ENCODE measurements at regions not wholly inside any gene's neighbourhood (a gene's known extent, or its start where the extent isn't known, plus 50 kb on each side); places are given as distances from the start of the nearest gene placed in this dataset.

DNA sequence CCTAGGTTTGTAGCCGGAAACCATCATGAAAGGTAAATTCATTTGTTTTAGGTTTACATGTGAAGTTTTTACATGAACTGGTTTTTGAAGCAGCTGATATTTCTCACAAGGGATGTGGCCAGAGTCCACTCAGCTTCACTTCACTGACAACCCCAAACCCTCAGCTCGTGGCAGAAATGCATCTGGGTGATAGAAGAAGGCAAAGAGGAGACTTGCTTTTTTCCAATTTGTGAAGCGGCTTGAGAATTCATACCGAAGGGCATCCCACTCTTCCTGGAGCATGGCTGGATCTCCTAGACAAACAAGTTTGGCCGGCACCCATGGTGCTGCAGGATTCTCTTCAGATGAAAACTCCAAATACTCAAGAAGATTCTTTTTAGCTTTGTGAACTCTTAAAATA, 392.8 kb upstream of the CNR1 start:
- Mint-ChIP-seq H3K27ac (no peak overlapping the region), H3K4me1 (peaks cover 3% of the 10 kb centered on the region), H3K27me3 (no peaks in the 10 kb centered on the region), H3K4me3 (no peak overlapping the region), H3K36me3 (ENCODE audit: low read depth) (no peaks in the 10 kb centered on the region)
- DNase-seq (no peak), ATAC-seq (no peak)
- no peaks in the 10 kb centered on the region for H3K9me3 ChIP-seq (ENCODE audit: control insufficient read depth, low read length, poor library complexity, severe bottlenecking)

DNA sequence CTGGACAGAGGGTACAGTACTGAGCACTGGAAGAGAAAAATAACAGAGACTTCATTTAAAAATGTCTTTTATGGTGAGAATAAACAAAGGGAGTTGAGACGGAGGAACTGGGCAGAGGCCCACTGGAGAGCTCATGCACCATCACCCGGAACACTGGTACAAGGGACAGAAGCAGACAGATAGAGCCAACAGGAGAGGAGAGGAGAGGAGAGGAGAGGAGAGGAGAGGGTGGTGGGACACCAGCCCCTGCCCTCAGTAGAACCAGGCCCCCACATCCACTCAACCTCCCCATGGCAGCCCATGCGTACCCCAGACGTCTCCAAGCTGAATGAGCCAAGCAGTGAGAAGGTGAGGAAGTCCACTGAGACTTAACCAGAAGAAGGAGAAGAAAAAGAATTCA, 390.5 kb upstream of the CNR1 start:
- Mint-ChIP-seq H3K36me3 (ENCODE audit: low read depth) (no peaks in the 10 kb centered on the region), H3K27me3 (no peaks in the 10 kb centered on the region), H3K27ac (no peak overlapping the region), H3K4me3 (no peak overlapping the region), H3K4me1 (peaks cover 3% of the 10 kb centered on the region)
- no peaks in the 10 kb centered on the region for H3K9me3 ChIP-seq (ENCODE audit: control insufficient read depth, low read length, poor library complexity, severe bottlenecking)
- no peak for DNase-seq
- no peak for ATAC-seq

DNA sequence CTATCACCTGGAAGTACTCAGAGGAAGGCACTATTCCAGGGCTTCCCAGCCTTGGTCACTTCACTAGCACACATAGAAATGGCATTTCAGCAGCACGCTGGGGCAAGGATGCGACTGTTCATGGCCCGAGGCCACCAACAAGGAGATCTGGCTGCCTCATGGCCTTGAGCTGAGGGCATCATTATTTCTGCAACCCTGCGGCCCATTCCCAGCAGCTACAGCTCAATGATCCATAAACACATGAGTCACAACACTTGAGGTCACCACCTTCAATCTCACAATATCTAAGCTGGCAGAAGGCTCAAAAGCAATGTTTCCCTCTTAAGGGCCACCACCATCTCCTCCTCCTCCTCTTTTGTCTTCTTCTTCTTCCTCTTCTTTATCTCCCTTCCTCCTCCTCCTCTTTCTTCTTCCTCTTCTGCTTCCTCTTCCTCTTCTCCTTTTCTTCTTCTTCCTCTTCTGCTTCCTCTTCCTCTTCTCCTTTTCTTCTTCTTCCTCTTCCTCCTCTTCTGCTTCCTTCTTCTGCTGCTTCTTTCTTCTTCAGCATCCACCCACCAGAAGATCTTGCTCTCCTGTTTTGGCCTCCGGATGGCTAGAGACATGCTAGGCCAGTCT, 382.9 kb upstream of the CNR1 start:
- Mint-ChIP-seq H3K27ac (no peak overlapping the region), H3K4me3 (no peak overlapping the region), H3K4me1 (no peaks in the 10 kb centered on the region), H3K36me3 (ENCODE audit: low read depth) (no peaks in the 10 kb centered on the region), H3K27me3 (no peaks in the 10 kb centered on the region)
- no peak for DNase-seq
- no peak for ATAC-seq
- H3K9me3 ChIP-seq (ENCODE audit: control insufficient read depth, low read length, poor library complexity, severe bottlenecking), result no peaks in the 10 kb centered on the region

DNA sequence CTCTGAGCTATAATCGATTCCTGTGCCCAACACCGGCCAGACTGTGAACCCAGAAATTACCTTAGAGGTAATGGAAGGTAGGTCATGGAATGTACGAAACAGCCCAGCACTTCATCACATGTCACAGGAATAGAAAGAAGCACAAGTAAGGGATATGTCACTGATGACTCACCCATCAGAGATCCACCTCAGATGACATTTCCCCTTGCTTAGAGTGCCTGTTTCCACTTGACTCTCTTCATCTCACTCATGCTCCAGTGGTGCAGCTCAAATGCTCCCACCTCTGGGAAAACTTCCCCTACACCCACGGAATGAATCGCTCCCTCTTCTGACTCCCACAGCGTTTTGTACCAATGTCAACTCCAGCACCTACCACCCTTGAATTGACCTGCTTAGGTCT, 381.6 kb upstream of the CNR1 start:
- H3K27me3 Mint-ChIP-seq, result no peaks in the 10 kb centered on the region
- no peaks in the 10 kb centered on the region for H3K4me1 Mint-ChIP-seq
- DNase-seq (no peak), ATAC-seq (no peak)
- no peak overlapping the region for H3K4me3 Mint-ChIP-seq
- no peaks in the 10 kb centered on the region for H3K36me3 Mint-ChIP-seq (ENCODE audit: low read depth)
- H3K9me3 ChIP-seq (ENCODE audit: control insufficient read depth, low read length, poor library complexity, severe bottlenecking), result no peaks in the 10 kb centered on the region
- H3K27ac Mint-ChIP-seq, result no peak overlapping the region

DNA sequence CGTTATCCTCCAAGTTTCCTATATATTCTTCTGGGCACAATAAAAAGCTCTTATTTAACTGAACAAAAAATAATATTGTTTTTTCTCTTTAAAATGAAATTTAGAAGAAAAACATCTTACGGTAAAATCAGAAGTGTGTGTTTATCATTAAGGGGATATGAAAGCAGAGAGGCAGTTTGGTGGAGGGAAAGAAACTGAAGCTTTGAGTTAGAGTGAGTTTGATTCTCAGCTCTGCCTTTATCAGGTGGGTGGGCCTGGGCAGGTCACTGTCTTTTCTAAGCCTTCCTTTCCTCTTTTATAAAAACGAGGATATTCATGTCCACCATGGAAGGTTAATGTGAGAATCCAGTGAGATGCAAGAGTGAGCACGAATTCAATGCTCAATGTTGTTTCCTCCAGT, 379.8 kb upstream of the CNR1 start:
- no peaks in the 10 kb centered on the region for H3K36me3 Mint-ChIP-seq (ENCODE audit: low read depth)
- H3K9me3 ChIP-seq (ENCODE audit: control insufficient read depth, low read length, poor library complexity, severe bottlenecking), result no peaks in the 10 kb centered on the region
- H3K4me3 Mint-ChIP-seq, result no peak overlapping the region
- DNase-seq (no peak), ATAC-seq (no peak)
- H3K27me3 Mint-ChIP-seq, result no peaks in the 10 kb centered on the region
- no peaks in the 10 kb centered on the region for H3K4me1 Mint-ChIP-seq
- H3K27ac Mint-ChIP-seq, result no peak overlapping the region

DNA sequence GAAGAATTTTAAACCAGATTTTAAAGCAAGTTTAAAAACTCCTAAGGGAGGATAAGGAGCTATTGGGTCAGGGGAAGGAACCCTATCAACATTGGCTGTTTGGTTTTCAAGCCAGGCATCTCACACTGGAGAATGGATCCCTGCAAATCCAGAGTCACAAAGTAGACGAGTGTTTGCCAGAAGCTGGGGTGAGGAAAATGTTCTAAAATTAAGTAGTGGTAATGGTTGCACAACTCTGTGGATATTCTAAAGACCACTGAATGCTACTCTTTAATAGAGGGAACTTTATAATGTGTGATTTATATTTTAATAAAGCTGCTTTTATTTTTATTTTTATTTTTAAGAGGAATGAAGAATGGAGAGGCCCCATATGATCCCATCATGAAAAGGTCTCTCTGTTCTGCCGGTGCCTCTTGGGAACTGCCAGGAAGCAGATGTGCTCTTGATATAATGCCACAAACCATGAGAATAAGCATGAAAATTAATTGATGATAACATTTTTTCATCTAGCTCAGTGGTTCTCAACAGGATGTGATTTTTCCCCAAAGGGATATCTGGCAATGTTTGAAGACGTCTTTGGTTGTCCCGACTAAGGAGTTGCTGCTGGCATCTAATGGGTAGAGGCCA, 379.0 kb upstream of the CNR1 start:
- Mint-ChIP-seq H3K36me3 (ENCODE audit: low read depth) (no peaks in the 10 kb centered on the region), H3K27me3 (no peaks in the 10 kb centered on the region), H3K4me1 (no peaks in the 10 kb centered on the region), H3K4me3 (no peak overlapping the region), H3K27ac (no peak overlapping the region)
- DNase-seq (no peak), ATAC-seq (no peak)
- H3K9me3 ChIP-seq (ENCODE audit: control insufficient read depth, low read length, poor library complexity, severe bottlenecking), result no peaks in the 10 kb centered on the region

DNA sequence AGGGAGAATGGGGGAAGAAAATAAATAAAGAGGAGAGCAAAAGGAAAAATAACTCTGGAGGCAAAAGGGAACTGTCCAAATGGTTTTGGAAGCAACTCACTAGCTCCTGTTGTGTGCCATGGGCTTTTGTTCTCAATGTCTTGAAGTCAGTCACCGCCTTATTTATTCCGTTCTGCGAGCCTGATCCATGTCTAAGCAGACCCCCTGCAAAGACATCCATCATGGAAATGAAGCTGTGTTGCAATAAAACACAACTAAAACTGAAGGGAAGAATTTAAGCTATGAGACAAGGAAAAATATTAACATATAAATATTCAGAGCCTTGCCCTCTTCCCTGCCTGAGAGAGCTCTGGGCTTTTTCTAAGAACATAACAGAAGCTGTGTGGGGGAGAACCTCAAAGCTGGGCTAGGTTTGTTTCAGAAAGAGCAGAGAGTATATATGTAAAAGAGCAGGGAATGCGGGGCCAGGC, 373.2 kb upstream of the CNR1 start:
- H3K4me3 Mint-ChIP-seq, result no peak overlapping the region
- no peaks in the 10 kb centered on the region for H3K36me3 Mint-ChIP-seq (ENCODE audit: low read depth)
- H3K4me1 Mint-ChIP-seq, result peaks cover 2% of the 10 kb centered on the region
- H3K27ac Mint-ChIP-seq, result no peak overlapping the region
- no peak for ATAC-seq
- peaks cover 42% of the 10 kb centered on the region for H3K27me3 Mint-ChIP-seq
- H3K9me3 ChIP-seq (ENCODE audit: control insufficient read depth, low read length, poor library complexity, severe bottlenecking), result no peaks in the 10 kb centered on the region
- no peak for DNase-seq

DNA sequence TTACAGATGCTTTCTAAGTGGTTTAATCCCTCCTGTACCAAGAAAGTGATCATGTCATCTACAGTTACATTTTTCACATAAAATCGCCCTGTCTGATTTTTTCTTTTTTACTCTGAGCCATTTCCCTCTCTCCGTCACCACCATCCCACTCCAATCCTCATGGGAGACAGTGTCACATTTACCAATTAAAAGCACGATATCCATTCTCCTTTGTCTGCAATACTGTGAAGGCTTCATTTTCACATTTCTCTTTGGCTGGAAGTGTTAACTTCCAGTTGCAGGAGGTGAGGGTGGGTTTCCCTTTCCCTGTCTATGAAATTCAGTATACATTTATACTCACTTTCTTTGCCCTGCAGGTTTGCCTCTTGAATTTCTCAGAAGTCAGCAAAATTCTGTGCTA, 372.7 kb upstream of the CNR1 start:
- H3K27me3 Mint-ChIP-seq, result peaks cover 42% of the 10 kb centered on the region
- H3K9me3 ChIP-seq (ENCODE audit: control insufficient read depth, low read length, poor library complexity, severe bottlenecking), result no peaks in the 10 kb centered on the region
- H3K36me3 Mint-ChIP-seq (ENCODE audit: low read depth), result no peaks in the 10 kb centered on the region
- DNase-seq (no peak), ATAC-seq (no peak)
- peaks cover 2% of the 10 kb centered on the region for H3K4me1 Mint-ChIP-seq
- no peak overlapping the region for H3K4me3 Mint-ChIP-seq
- no peak overlapping the region for H3K27ac Mint-ChIP-seq

DNA sequence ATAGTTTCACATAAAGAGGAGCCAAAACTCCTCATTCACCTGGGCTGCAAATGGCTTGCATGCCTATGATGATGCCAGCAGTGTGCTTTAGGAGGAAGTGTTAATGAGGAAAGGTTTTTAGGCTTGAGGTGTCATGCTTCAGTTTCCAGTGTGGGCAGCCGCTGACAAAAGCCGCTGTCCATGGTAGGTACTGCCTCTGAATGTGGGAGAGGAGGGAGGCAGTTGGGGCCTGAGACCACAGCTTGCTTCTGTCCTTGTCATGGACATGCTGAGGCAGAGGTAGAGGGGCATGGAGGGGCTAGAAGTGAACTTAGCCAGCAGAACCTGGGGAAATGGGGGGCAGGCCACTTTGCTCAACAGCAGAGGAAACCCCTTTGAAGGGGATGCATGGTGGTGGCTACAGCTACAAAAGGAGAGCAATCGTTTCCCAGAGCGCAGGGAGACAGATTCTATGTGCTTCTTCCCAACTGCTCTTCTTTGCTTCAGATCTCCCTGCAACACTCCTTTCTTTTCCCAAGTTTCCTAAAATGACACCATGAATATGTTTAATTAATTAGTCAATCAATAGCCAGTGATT, 372.1 kb upstream of the CNR1 start:
- H3K27me3 Mint-ChIP-seq, result peaks cover 44% of the 10 kb centered on the region
- H3K36me3 Mint-ChIP-seq (ENCODE audit: low read depth), result no peaks in the 10 kb centered on the region
- peaks cover 2% of the 10 kb centered on the region for H3K4me1 Mint-ChIP-seq
- no peak for ATAC-seq
- no peak for DNase-seq
- H3K4me3 Mint-ChIP-seq, result no peak overlapping the region
- no peak overlapping the region for H3K27ac Mint-ChIP-seq
- H3K9me3 ChIP-seq (ENCODE audit: control insufficient read depth, low read length, poor library complexity, severe bottlenecking), result no peaks in the 10 kb centered on the region

DNA sequence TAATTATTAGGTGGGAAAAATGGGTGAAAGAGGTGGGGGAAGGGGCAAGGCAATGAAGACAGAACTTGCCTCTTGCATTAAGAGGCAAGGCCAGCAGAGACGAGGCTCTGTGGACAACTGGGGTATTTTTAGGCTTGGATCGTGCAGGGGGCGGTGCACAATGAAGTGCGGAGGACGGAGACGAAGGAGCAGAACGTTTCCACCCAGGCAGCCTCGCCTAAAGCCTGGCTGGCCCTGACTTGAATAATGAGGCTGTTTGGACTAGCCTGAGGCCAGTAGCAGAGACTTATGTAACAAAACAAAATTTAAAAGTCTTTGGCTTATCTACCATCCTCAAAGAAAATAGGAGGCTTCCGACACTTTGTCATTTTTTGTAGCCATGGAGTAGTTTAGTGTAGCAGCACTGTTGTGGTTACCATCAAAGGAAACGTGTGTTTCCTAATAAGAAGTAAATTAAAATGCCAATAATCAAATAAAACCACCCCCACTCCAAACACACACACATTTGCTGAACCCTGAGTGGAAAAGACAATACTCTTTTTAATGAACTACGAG, 370.0 kb upstream of the CNR1 start:
- H3K4me1 Mint-ChIP-seq, result peaks cover 2% of the 10 kb centered on the region
- H3K4me3 Mint-ChIP-seq, result no peak overlapping the region
- peaks cover 60% of the 10 kb centered on the region for H3K27me3 Mint-ChIP-seq
- ATAC-seq (no peak), DNase-seq (no peak)
- no peak overlapping the region for H3K27ac Mint-ChIP-seq
- no peaks in the 10 kb centered on the region for H3K36me3 Mint-ChIP-seq (ENCODE audit: low read depth)
- H3K9me3 ChIP-seq (ENCODE audit: control insufficient read depth, low read length, poor library complexity, severe bottlenecking), result no peaks in the 10 kb centered on the region

DNA sequence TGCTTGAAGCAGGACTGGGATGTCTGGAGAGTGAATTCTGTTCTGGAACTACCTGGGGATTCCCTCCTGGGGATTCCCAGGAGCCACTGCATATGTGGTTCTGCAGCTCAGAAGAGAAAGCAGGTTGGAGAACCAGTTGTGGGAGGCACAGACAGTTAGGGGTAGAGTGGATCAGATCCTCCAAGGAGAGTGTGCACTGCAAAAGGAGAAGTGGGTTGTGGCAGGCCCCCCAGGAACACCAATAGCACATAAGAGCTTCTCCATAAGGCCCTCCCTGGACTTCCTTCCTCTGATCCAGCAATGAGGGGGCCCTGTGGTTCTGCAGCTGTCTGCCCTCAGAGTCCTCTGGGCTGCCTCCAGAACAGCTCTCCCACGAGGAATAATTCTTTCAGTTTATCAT, 369.2 kb upstream of the CNR1 start:
- Mint-ChIP-seq H3K4me3 (no peak overlapping the region), H3K36me3 (ENCODE audit: low read depth) (no peaks in the 10 kb centered on the region), H3K4me1 (peaks cover 2% of the 10 kb centered on the region), H3K27me3 (peaks cover 60% of the 10 kb centered on the region), H3K27ac (no peak overlapping the region)
- DNase-seq, result no peak
- H3K9me3 ChIP-seq (ENCODE audit: control insufficient read depth, low read length, poor library complexity, severe bottlenecking), result no peaks in the 10 kb centered on the region
- no peak for ATAC-seq

DNA sequence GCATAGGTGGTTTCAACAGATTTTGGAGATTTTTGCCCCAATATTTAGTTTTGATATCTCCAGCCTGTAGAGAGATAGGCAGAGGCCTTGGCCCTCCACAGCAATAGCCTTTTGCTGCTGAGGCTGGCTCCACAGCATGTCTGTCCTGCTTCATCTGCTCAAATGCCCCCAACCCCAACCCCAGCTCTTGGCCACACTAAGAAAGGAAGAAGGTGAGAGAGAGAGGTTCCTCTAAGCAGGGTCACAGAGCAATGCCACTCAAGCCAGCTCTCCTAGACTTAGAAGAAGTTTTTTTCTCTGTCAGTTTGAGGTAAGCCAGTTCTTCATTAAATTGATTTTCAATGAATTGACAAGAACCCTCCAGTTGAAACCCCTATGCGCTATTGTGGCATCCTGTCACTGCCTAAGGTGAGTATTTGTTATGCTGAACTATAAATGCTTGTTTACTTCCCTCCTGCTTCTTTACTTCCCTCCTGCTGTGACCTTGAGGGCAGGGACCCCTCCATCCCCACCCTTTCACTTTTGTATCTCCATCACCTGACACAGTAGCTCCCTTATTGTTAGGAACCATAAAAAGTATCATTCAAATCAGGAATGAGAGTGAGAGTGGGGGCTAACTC, 366.2 kb upstream of the CNR1 start:
- Mint-ChIP-seq H3K4me3 (no peak overlapping the region), H3K27me3 (peaks cover 39% of the 10 kb centered on the region)

DNA sequence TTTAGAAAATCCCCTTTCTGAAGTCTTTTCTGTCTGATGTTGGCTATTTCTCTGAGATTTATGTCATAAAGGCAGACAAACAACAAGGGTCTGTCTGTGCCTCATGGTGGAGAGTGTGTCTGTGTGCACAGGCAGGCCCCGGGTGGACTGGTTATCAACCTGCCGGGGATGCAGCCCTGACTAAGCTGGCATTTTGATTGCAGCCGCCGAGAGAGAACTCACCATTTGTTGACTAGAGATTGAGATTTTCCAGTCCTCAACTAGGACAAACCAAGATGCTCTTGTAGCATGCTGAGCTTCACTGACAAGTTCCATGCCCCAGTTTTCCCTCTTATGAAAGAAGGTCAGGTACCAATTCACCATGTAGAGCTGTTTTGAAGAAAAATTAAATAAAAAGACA, 363.6 kb upstream of the CNR1 start:
- Mint-ChIP-seq H3K27ac (no peak overlapping the region), H3K36me3 (ENCODE audit: low read depth) (no peaks in the 10 kb centered on the region), H3K27me3 (peaks cover 18% of the 10 kb centered on the region), H3K4me3 (no peak overlapping the region), H3K4me1 (no peaks in the 10 kb centered on the region)
- DNase-seq, result no peak
- H3K9me3 ChIP-seq (ENCODE audit: control insufficient read depth, low read length, poor library complexity, severe bottlenecking), result no peaks in the 10 kb centered on the region
- ATAC-seq, result no peak

More for the DNA sequence above, 366.2 kb upstream of the CNR1 start:
- Mint-ChIP-seq H3K4me1 (no peaks in the 10 kb centered on the region), H3K27ac (no peak overlapping the region), H3K36me3 (ENCODE audit: low read depth) (no peaks in the 10 kb centered on the region)
- no peak for DNase-seq
- ATAC-seq, result no peak
- no peaks in the 10 kb centered on the region for H3K9me3 ChIP-seq (ENCODE audit: control insufficient read depth, low read length, poor library complexity, severe bottlenecking)

All from T-helper 17 cell (primary cell).